WTC11 (cell line): ENCODE measurements at regions not wholly inside any gene's neighbourhood (a gene's known extent, or its start where the extent isn't known, plus 50 kb on each side); places are given as distances from the start of the nearest gene placed in this dataset.

ENCODE experiments used
- ATF1 ChIP-seq: sonication (generic); formaldehyde crosslinking; IDR thresholded peaks from 2 replicates; pipeline ENCODE4 v1.8.1; 2023; ENCODE audit warnings: mild to moderate bottlenecking, moderate library complexity, missing genetic modification reagents
- ATF2 ChIP-seq: sonication (generic); formaldehyde crosslinking; IDR thresholded peaks from 2 replicates; pipeline ENCODE4 v1.8.1; 2022; ENCODE audit warnings: low read depth, missing genetic modification reagents, borderline replicate concordance
- ATF3 ChIP-seq: sonication (generic); formaldehyde crosslinking; conservative IDR thresholded peaks from 2 replicates; pipeline ENCODE4 v1.8.1; 2022; ENCODE audit warnings: mild to moderate bottlenecking, missing genetic modification reagents
- CTCF ChIP-seq: fragments of 200-600 bp; IDR thresholded peaks from 2 replicates; pipeline ENCODE4 v1.8.0; 2022; ENCODE audit warnings: antibody characterized with exemption
- E2F4 ChIP-seq: sonication (generic); formaldehyde crosslinking; IDR thresholded peaks from 2 replicates; pipeline ENCODE4 v1.8.1; 2022; ENCODE audit warnings: low read depth, mild to moderate bottlenecking, moderate library complexity, missing genetic modification reagents, borderline replicate concordance
- ETV6 ChIP-seq: sonication (generic); formaldehyde crosslinking; IDR thresholded peaks from 2 replicates; pipeline ENCODE4 v1.8.1; 2022; ENCODE audit warnings: mild to moderate bottlenecking, missing genetic modification reagents
- IRF2 ChIP-seq: sonication (generic); formaldehyde crosslinking; IDR thresholded peaks from 2 replicates; pipeline ENCODE4 v1.8.0; 2022; ENCODE audit warnings: low read depth, missing genetic modification reagents, borderline replicate concordance
- JUN ChIP-seq: sonication (generic); formaldehyde crosslinking; IDR thresholded peaks from 2 replicates; pipeline ENCODE4 v1.8.0; 2023; ENCODE audit warnings: mild to moderate bottlenecking, missing genetic modification reagents
- MAX ChIP-seq: sonication (generic); formaldehyde crosslinking; IDR thresholded peaks from 2 replicates; pipeline ENCODE4 v1.8.0; 2022; ENCODE audit warnings: mild to moderate bottlenecking, missing genetic modification reagents
- OVOL2 ChIP-seq: fragments of 250-450 bp; sonication (Bioruptor Pico); IDR thresholded peaks from 2 replicates; pipeline ENCODE4 v1.9.0; 2021; ENCODE audit warnings: mild to moderate bottlenecking, borderline replicate concordance
- RELA ChIP-seq: sonication (generic); formaldehyde crosslinking; IDR thresholded peaks from 2 replicates; pipeline ENCODE4 v1.8.1; 2022; ENCODE audit warnings: missing genetic modification reagents, mild to moderate bottlenecking, borderline replicate concordance
- TCF7 ChIP-seq: sonication (generic); formaldehyde crosslinking; IDR thresholded peaks from 2 replicates; pipeline ENCODE4 v1.8.0; 2022; ENCODE audit warnings: mild to moderate bottlenecking, low read depth, missing genetic modification reagents, moderate library complexity
- ZNF512 ChIP-seq: sonication (generic); formaldehyde crosslinking; IDR thresholded peaks from 2 replicates; pipeline ENCODE4 v1.8.1; 2022; ENCODE audit warnings: missing genetic modification reagents, borderline replicate concordance

- TF ChIP-seq ETV6 (CRISPR knock-in tag) (no peak), CTCF (no peak), OVOL2 (CRISPR knock-in tag) (no peak), TCF7 (CRISPR knock-in tag) (no peak), E2F4 (no peak), JUN (CRISPR knock-in tag) (no peak), RELA (CRISPR knock-in tag) (no peak), ZNF512 (CRISPR knock-in tag) (no peak), IRF2 (no peak), ATF3 (CRISPR knock-in tag) (no peak), ATF2 (no peak), ATF1 (CRISPR knock-in tag) (no peak), MAX (no peak)
Measured at GRCh38 chr2:201961401-201961800, 72.3 kb upstream of the FZD7 start.
